SK-N-SH (cell line): ENCODE measurements at regions not wholly inside any gene's neighbourhood (a gene's known extent, or its start where the extent isn't known, plus 50 kb on each side); places are given as distances from the start of the nearest gene placed in this dataset.
"Not testable (repeated sequence)": the region's sequence is repeated elsewhere in the genome, so short reads cannot be mapped to it uniquely, and the experiment has no call there.

Experiments
- CTCF ChIA-PET: fragments of 300-600, 350-600 bp; formaldehyde crosslinking; extraction: SDS; loops from one replicate; lab custom pipeline; 2021; lab: Yijun Ruan, JAX
- POLR2A ChIA-PET: fragments of 350-600 bp; sonication (Branson Sonifier 250); formaldehyde crosslinking; extraction: SDS; loops from one replicate; lab custom pipeline; 2020; ENCODE audit warnings: antibody characterized with exemption, inconsistent platforms; lab: Yijun Ruan, JAX
- DNase-seq: peaks from one replicate; pipeline ENCODE4 v3.0.0; 2012
- H2AFZ ChIP-seq: fragments of 200-600 bp; sonication (generic); 2 replicates; pipeline ENCODE4 v1.8.1; 2016; ENCODE audit warnings: antibody characterized with exemption, mild to moderate bottlenecking, low read depth
- H3F3A ChIP-seq: fragments of 200-600 bp; sonication (generic); replicated peaks from 2 replicates; pipeline ENCODE3; 2016; ENCODE audit warnings: antibody characterized with exemption, mild to moderate bottlenecking; ENCODE audit not compliant: insufficient read depth
- H3K27ac ChIP-seq, 2 experiments: fragments of 200-500 bp in 1 of 2; fragments of 200-600 bp in 1 of 2; sonication (Bioruptor generic) in 1 of 2; sonication (generic), shearing (Covaris generic) in 1 of 2; 2 replicates each; pipeline versions ENCODE4 v1.5.1 to v1.6.1; 2014 to 2016; ENCODE audit warnings: low read depth in 2 of 2, inconsistent platforms in 1 of 2, low read length in 1 of 2, mild to moderate bottlenecking in 1 of 2, mixed read lengths in 1 of 2
- H3K27me3 ChIP-seq: fragments of 200-600 bp; sonication (generic), shearing (Covaris generic); 2 replicates; pipeline ENCODE4 v1.6.1; 2016; ENCODE audit warnings: mixed run types; ENCODE audit not compliant: insufficient read depth
- H3K36me3 ChIP-seq, 2 experiments: fragments of 200-500 bp in 1 of 2; fragments of 200-600 bp in 1 of 2; sonication (Bioruptor generic) in 1 of 2; sonication (generic) in 1 of 2; replicated peaks in 1 of 2; 2 replicates each; pipeline versions ENCODE3 to v1.5.1; 2014 to 2016; ENCODE audit warnings: low read length in 1 of 2, mild to moderate bottlenecking in 1 of 2; ENCODE audit not compliant: insufficient read depth in 2 of 2, control insufficient read depth in 1 of 2
- H3K4me1 ChIP-seq, 2 experiments: fragments of 200-500 bp in 1 of 2; fragments of 200-600 bp in 1 of 2; sonication (Bioruptor generic) in 1 of 2; sonication (generic), shearing (Covaris generic) in 1 of 2; 2 replicates each; pipeline versions ENCODE4 v1.5.1 to v1.6.1; 2014 to 2016; ENCODE audit warnings: low read depth in 1 of 2, low read length in 1 of 2, mixed run types in 1 of 2; ENCODE audit not compliant: insufficient read depth in 2 of 2, control insufficient read depth in 1 of 2
- H3K4me2 ChIP-seq: fragments of 200-600 bp; sonication (generic), shearing (Covaris generic); 2 replicates; pipeline ENCODE4 v1.6.1; 2017; ENCODE audit warnings: mixed run types
- H3K4me3 ChIP-seq, 2 experiments: fragments of 200-500 bp in 1 of 2; fragments of 200-600 bp in 1 of 2; sonication (Bioruptor generic) in 1 of 2; sonication (generic), shearing (Covaris generic) in 1 of 2; 2 replicates each; pipeline versions ENCODE4 v1.5.1 to v1.8.1; 2014 to 2016; ENCODE audit warnings: low read depth in 2 of 2, inconsistent platforms in 1 of 2, low read length in 1 of 2, mild to moderate bottlenecking in 1 of 2, mixed read lengths in 1 of 2, moderate library complexity in 1 of 2
- H3K79me2 ChIP-seq: fragments of 200-600 bp; sonication (generic); 2 replicates; pipeline ENCODE4 v1.8.1; 2017; ENCODE audit warnings: mild to moderate bottlenecking; ENCODE audit not compliant: insufficient read depth
- H3K9ac ChIP-seq: fragments of 200-600 bp; sonication (generic); 2 replicates; pipeline ENCODE4 v1.6.1; 2017; ENCODE audit warnings: mixed run types
- H3K9me2 ChIP-seq: fragments of 200-600 bp; sonication (generic); 2 replicates; pipeline ENCODE4 v1.6.1; 2017; ENCODE audit warnings: mixed run types
- H3K9me3 ChIP-seq: fragments of 200-600 bp; sonication (generic); 2 replicates; pipeline ENCODE4 v1.6.1; 2017; ENCODE audit warnings: mixed run types, mild to moderate bottlenecking, moderate library complexity
- H4K20me1 ChIP-seq: fragments of 200-600 bp; sonication (generic); 2 replicates; pipeline ENCODE4 v1.6.1; 2017; ENCODE audit warnings: mild to moderate bottlenecking, mixed run types; ENCODE audit not compliant: insufficient read depth
- CHD2 ChIP-seq: fragments of 150-350 bp; IDR thresholded peaks from 2 replicates; pipeline ENCODE4 v1.6.1; 2018; ENCODE audit warnings: low read length; ENCODE audit not compliant: partially characterized antibody
- CTCF ChIP-seq: fragments of 200-600 bp; sonication (generic); IDR thresholded peaks from 2 replicates; pipeline ENCODE4 v1.6.1; 2017; ENCODE audit warnings: antibody characterized with exemption, mild to moderate bottlenecking, moderate library complexity
- EZH2phosphoT487 ChIP-seq: fragments of 200-600 bp; sonication (generic); IDR thresholded peaks from 2 replicates; pipeline ENCODE4 v1.6.1; 2017; ENCODE audit warnings: low read depth, mixed run types, mild to moderate bottlenecking, antibody characterized with exemption, moderate library complexity, borderline replicate concordance
- FOSL2 ChIP-seq: IDR thresholded peaks from 2 replicates; pipeline ENCODE4 v1.4.0; 2012; ENCODE audit warnings: low read depth, mild to moderate bottlenecking, moderate library complexity, borderline replicate concordance
- FOXJ3 ChIP-seq: sonication (generic); formaldehyde crosslinking; IDR thresholded peaks from 2 replicates; pipeline ENCODE4 v1.5.1; 2020; ENCODE audit warnings: mild to moderate bottlenecking, missing genetic modification reagents
- FOXM1 ChIP-seq: IDR thresholded peaks from 2 replicates; pipeline ENCODE4 v1.4.0; 2012; ENCODE audit warnings: low read depth, mild to moderate bottlenecking
- IRF3 ChIP-seq: fragments of 150-350 bp; IDR thresholded peaks from 2 replicates; pipeline ENCODE4 v1.6.1; 2016; ENCODE audit warnings: mild to moderate bottlenecking, low read depth, low read length
- JUND ChIP-seq: IDR thresholded peaks from 2 replicates; pipeline ENCODE4 v1.4.0; 2012
- MAX ChIP-seq: IDR thresholded peaks from 2 replicates; pipeline ENCODE4 v1.4.0; 2012; ENCODE audit warnings: low read depth
- MEF2A ChIP-seq: IDR thresholded peaks from 2 replicates; pipeline ENCODE4 v1.4.0; 2012; ENCODE audit warnings: low read depth, borderline replicate concordance
- RAD21 ChIP-seq: IDR thresholded peaks from 2 replicates; pipeline ENCODE4 v1.6.1; 2012; ENCODE audit warnings: mild to moderate bottlenecking, low read length
- RCOR1 ChIP-seq: fragments of 150-350 bp; IDR thresholded peaks from 2 replicates; pipeline ENCODE4 v1.6.1; 2017; ENCODE audit warnings: antibody characterized with exemption, low read length
- RFX5 ChIP-seq: IDR thresholded peaks from 2 replicates; pipeline ENCODE4 v1.6.1; 2012; ENCODE audit warnings: mild to moderate bottlenecking, improper control_type of control experiment, low read length
- RXRA ChIP-seq: IDR thresholded peaks from 2 replicates; pipeline ENCODE4 v1.4.0; 2012; ENCODE audit warnings: low read depth, mild to moderate bottlenecking, borderline replicate concordance
- TAF1 ChIP-seq: IDR thresholded peaks from 2 replicates; pipeline ENCODE4 v1.6.1; 2012; ENCODE audit warnings: low read depth, mild to moderate bottlenecking, low read length, moderate library complexity, borderline replicate concordance
- TEAD4 ChIP-seq: IDR thresholded peaks from 2 replicates; pipeline ENCODE4 v1.4.0; 2012; ENCODE audit warnings: mild to moderate bottlenecking, borderline replicate concordance; ENCODE audit not compliant: insufficient read depth
- YY1 ChIP-seq: IDR thresholded peaks from 2 replicates; pipeline ENCODE4 v1.4.0; 2012; ENCODE audit warnings: low read depth, mild to moderate bottlenecking
- WGBS: methylation state at CpG from one replicate; pipeline ENCODE4 v1.1.6; 2017; ENCODE audit warnings: low lambda C conversion rate; 5-methylcytosine and 5-hydroxymethylcytosine counted together

GRCh38 chr9:38486056-38486615, 61.9 kb upstream of the IGFBPL1 start (continued):
- no peak for TF ChIP-seq TAF1
- no peak for TF ChIP-seq FOSL2

- H3K36me3 ChIP-seq, H3K4me3 ChIP-seq, H3F3A ChIP-seq, POLR2A ChIA-PET, H3K9me3 ChIP-seq, CTCF ChIA-PET, H2AFZ ChIP-seq, H4K20me1 ChIP-seq, H3K79me2 ChIP-seq, H3K27me3 ChIP-seq, H3K4me2 ChIP-seq, H3K9ac ChIP-seq, H3K4me1 ChIP-seq, DNase-seq, H3K27ac ChIP-seq, H3K9me2 ChIP-seq: not testable (repeated sequence)
- WGBS, result 76% methylated on average over 2 of the region's 2 CpGs
These were observed 59.9 kb upstream of the IGFBPL1 start for GRCh38 chr9:38484076-38484665.

- WGBS, result 57% methylated on average over 10 of the region's 10 CpGs
- H3K9ac ChIP-seq, result no peak overlapping the region
- no peak overlapping the region for H3K4me3 ChIP-seq
- H3K4me2 ChIP-seq, result no peak overlapping the region
- no peaks in the 10 kb centered on the region for H3K27me3 ChIP-seq
- TF ChIP-seq RAD21 (no peak), JUND (no peak)
- TF ChIP-seq, all 33 proteins: peak for 0
- H3K4me1 ChIP-seq, result peaks cover 0 to 6% of the 10 kb centered on the region in 2 experiments; a peak in 1 of 4 replicates
- no peaks in the 10 kb centered on the region for H3K9me3 ChIP-seq
- ChIA-PET POLR2A (no interaction called here), CTCF (no interaction called here)
- no peaks in the 10 kb centered on the region for H3K9me2 ChIP-seq
- no peaks in the 10 kb centered on the region for H3K36me3 ChIP-seq
- no peaks in the 10 kb centered on the region for H3K79me2 ChIP-seq
- no peak overlapping the region for H2AFZ ChIP-seq
- H4K20me1 ChIP-seq, result no peaks in the 10 kb centered on the region
- no peaks in the 10 kb centered on the region for H3F3A ChIP-seq
- no peak overlapping the region for H3K27ac ChIP-seq
- peak; percentile 45 for DNase-seq
These were observed 58.8 kb upstream of the IGFBPL1 start for GRCh38 chr9:38482918-38483592.

- 77% methylated on average over 22 of the region's 22 CpGs for WGBS
- Histone ChIP-seq H3F3A (no peaks in the 10 kb centered on the region), H3K4me3 (no peak overlapping the region), H2AFZ (no peak overlapping the region), H3K27me3 (no peaks in the 10 kb centered on the region), H4K20me1 (no peaks in the 10 kb centered on the region), H3K4me2 (no peak overlapping the region), H3K79me2 (no peaks in the 10 kb centered on the region), H3K27ac (no peak overlapping the region), H3K9ac (no peak overlapping the region), H3K9me3 (no peaks in the 10 kb centered on the region), H3K9me2 (no peaks in the 10 kb centered on the region), H3K4me1 (peaks cover 0 to 4% of the 10 kb centered on the region in 2 experiments; a peak in 1 of 4 replicates), H3K36me3 (no peaks in the 10 kb centered on the region)
- ChIA-PET POLR2A (no interaction called here), CTCF (interaction anchor here (1.5 kb wide), 1 partner anchor 45 kb away, joined by 4 read pairs; no protein-coding TSS in a partner anchor)
- no peak for DNase-seq
- no peak for TF ChIP-seq IRF3
- no peak for TF ChIP-seq EZH2phosphoT487
- no peak for TF ChIP-seq RCOR1
- no peak for TF ChIP-seq RFX5
- no peak for TF ChIP-seq TEAD4
- TF ChIP-seq CHD2, result no peak
- no peak for TF ChIP-seq TAF1
- TF ChIP-seq FOXM1, result no peak
- no peak for TF ChIP-seq CTCF
- TF ChIP-seq MAX, result no peak
- no peak for TF ChIP-seq YY1
- TF ChIP-seq FOXJ3 (CRISPR knock-in tag), result no peak
- TF ChIP-seq RXRA, result no peak
- no peak for TF ChIP-seq MEF2A
These were observed 54.0 kb upstream of the IGFBPL1 start for GRCh38 chr9:38478211-38478610.
